GM13976 (cell line): ENCODE measurements at regions not wholly inside any gene's neighbourhood (a gene's known extent, or its start where the extent isn't known, plus 50 kb on each side); places are given as distances from the start of the nearest gene placed in this dataset.

Source experiments
- DNase-seq: peaks from one replicate; pipeline ENCODE4 v3.0.0; 2012; ENCODE audit warnings: low spot score
- in situ Hi-C: fragments of 300-500 bp; cut with MboI; formaldehyde crosslinking; loops from one replicate; pipeline ENCODE4 v1.12.0; 2022; ENCODE audit warnings: low sequenced_read_pairs, mixed read lengths, inconsistent platforms; ENCODE audit not compliant: unreplicated experiment
- TF ChIP-seq, protein P1 (sequence below): IDR thresholded peaks from 2 replicates; pipeline ENCODE4 v1.5.1; 2012; ENCODE audit warnings: borderline replicate concordance, mild to moderate bottlenecking; ENCODE audit not compliant: insufficient read depth; ENCODE audit errors: extremely low read depth, missing control alignments, control extremely low read depth

- DNase-seq = no peak
- in situ Hi-C loops = no loop called here
- TF ChIP-seq, protein P1, sequence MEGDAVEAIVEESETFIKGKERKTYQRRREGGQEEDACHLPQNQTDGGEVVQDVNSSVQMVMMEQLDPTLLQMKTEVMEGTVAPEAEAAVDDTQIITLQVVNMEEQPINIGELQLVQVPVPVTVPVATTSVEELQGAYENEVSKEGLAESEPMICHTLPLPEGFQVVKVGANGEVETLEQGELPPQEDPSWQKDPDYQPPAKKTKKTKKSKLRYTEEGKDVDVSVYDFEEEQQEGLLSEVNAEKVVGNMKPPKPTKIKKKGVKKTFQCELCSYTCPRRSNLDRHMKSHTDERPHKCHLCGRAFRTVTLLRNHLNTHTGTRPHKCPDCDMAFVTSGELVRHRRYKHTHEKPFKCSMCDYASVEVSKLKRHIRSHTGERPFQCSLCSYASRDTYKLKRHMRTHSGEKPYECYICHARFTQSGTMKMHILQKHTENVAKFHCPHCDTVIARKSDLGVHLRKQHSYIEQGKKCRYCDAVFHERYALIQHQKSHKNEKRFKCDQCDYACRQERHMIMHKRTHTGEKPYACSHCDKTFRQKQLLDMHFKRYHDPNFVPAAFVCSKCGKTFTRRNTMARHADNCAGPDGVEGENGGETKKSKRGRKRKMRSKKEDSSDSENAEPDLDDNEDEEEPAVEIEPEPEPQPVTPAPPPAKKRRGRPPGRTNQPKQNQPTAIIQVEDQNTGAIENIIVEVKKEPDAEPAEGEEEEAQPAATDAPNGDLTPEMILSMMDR = no peak
Observed at GRCh38 chr5:173751266-173751600, 134.8 kb upstream of the BOD1 start.

DNA sequence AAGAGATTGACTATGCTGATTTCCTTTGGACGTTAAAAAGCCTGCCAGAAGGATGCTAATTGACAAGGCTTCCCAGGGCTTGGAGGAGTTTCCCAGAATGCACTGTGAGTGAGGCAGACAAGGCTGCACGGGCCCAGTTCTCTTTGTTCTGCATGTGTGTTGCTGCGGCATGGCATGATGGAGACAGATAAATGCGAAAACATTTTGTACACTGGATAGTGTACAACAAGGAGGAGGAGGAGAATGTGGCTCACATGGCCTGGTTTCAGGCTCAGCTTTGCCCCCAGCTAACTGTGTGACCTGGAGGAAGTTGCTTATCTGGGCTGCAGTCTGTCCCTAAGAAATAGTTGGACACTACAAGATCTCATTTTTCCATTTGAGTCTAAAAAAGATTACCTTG is 135.5 kb upstream of the CPEB4 start:
- TF ChIP-seq, protein P1 = no peak
- no peak for DNase-seq
- in situ Hi-C loops = no loop called here

- TF ChIP-seq, protein P1 = no peak
- in situ Hi-C loops = no loop called here
- DNase-seq = no peak
Observed at GRCh38 chr5:173753307-173754168, 134.6 kb upstream of the CPEB4 start.

GRCh38 chr5:173755319-173755718 is 132.8 kb upstream of the CPEB4 start:
- no peak for DNase-seq
- TF ChIP-seq, protein P1 = no peak
- in situ Hi-C loops = no loop called here

DNA sequence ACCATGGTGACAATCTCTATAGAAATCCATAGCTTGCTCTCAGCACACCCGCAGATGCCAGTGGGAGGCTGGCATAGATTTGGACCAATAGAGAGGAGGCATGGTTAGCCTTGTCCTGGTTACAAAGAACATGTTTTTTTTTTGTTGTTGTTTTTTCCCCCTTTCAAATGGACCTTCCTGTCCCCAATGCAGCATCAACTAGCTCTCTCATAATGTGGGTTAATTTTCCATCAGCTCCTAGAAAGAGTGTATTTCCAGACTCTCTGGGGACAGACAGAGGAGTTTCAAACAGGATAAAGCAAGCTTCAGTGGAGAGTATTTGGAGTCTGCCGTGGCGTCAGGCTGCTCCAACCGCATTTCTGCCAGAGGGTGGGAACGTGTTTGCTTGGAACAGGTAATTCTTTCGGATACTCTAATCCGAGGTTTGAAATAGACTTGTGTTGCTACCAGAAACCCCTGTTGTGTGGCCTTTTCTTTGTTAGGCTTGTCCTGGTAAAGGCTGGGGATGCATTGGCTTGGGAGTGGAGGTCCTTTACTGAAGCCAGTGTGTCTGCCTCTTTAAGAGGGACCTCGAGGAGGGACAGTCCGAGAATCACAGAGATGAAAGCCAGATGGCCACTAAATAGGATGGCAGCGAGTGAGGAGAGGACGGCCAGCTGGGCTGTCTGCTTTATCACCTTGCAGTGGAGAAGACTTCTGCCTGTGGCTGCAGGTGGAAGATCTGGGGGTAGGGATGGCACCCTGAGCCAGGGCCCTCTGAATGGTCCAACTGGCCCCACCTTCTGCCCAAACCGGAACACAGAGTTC is 130.5 kb upstream of the CPEB4 start:
- TF ChIP-seq, protein P1 = no peak
- in situ Hi-C loops = no loop called here
- no peak for DNase-seq

- no peak for DNase-seq
- in situ Hi-C loops = no loop called here
- TF ChIP-seq, protein P1 = no peak
Observed at GRCh38 chr5:173758676-173759075, 129.5 kb upstream of the CPEB4 start.
